WI38 (cell line): ENCODE measurements at regions not wholly inside any gene's neighbourhood (a gene's known extent, or its start where the extent isn't known, plus 50 kb on each side); places are given as distances from the start of the nearest gene placed in this dataset.

Source experiments
- H3K4me3 ChIP-seq: 2 replicates; pipeline ENCODE4 v1.5.1; 2011; ENCODE audit warnings: low read depth, mild to moderate bottlenecking, control low read depth, low read length
- CTCF ChIP-seq: IDR thresholded peaks from 2 replicates; pipeline ENCODE4 v1.5.1; 2012; ENCODE audit warnings: low read depth, mild to moderate bottlenecking, control low read depth, low read length

GRCh38 chr6:20301256-20301655 lies 89.0 kb upstream of the MBOAT1 start:
- TF ChIP-seq CTCF, result no peak
- no peak overlapping the region for H3K4me3 ChIP-seq

- H3K4me3 ChIP-seq, result no peak overlapping the region
- TF ChIP-seq CTCF, result no peak
Observed at GRCh38 chr6:20302168-20302567, 89.9 kb upstream of the MBOAT1 start.

- H3K4me3 ChIP-seq, result no peak overlapping the region
- no peak for TF ChIP-seq CTCF
Observed at GRCh38 chr6:20302702-20303251, 90.5 kb upstream of the MBOAT1 start.

- no peak overlapping the region for H3K4me3 ChIP-seq
- TF ChIP-seq CTCF, result no peak
Observed at GRCh38 chr6:20306491-20306890, 94.2 kb upstream of the MBOAT1 start.

- H3K4me3 ChIP-seq, result no peak overlapping the region
- no peak for TF ChIP-seq CTCF
Observed at GRCh38 chr6:20309186-20309585, 92.5 kb upstream of the E2F3 start.

- TF ChIP-seq CTCF, result no peak
- H3K4me3 ChIP-seq, result no peak overlapping the region
Observed at GRCh38 chr6:20310185-20310584, 91.5 kb upstream of the E2F3 start.

- TF ChIP-seq CTCF, result no peak
- no peak overlapping the region for H3K4me3 ChIP-seq
Observed at GRCh38 chr6:20312606-20313005, 89.1 kb upstream of the E2F3 start.
